Body of pancreas (tissue), 4 donors: ENCODE measurements at regions not wholly inside any gene's neighbourhood (a gene's known extent, or its start where the extent isn't known, plus 50 kb on each side); places are given as distances from the start of the nearest gene placed in this dataset.

Experiments used
- POLR2A ChIP-seq, 3 donors: fragments of 450-650 bp; IDR thresholded peaks; one replicate each; pipeline ENCODE4 v1.6.1; 2016; ENCODE audit warnings: antibody characterized with exemption in 3 of 3, mild to moderate bottlenecking in 2 of 3
- TF ChIP-seq, protein P1 (sequence below), 7 experiments: fragments of 450-650 bp in 4 of 7; fragments of 200-600 bp in 3 of 7; sonication (generic) in 3 of 7; IDR thresholded peaks; one replicate each; pipeline ENCODE4 v1.5.1; 2016 to 2019; ENCODE audit warnings: antibody characterized with exemption in 7 of 7

- no peak for TF ChIP-seq POLR2A (IDR thresholded peaks at IDR 0.05)
- TF ChIP-seq, protein P1, sequence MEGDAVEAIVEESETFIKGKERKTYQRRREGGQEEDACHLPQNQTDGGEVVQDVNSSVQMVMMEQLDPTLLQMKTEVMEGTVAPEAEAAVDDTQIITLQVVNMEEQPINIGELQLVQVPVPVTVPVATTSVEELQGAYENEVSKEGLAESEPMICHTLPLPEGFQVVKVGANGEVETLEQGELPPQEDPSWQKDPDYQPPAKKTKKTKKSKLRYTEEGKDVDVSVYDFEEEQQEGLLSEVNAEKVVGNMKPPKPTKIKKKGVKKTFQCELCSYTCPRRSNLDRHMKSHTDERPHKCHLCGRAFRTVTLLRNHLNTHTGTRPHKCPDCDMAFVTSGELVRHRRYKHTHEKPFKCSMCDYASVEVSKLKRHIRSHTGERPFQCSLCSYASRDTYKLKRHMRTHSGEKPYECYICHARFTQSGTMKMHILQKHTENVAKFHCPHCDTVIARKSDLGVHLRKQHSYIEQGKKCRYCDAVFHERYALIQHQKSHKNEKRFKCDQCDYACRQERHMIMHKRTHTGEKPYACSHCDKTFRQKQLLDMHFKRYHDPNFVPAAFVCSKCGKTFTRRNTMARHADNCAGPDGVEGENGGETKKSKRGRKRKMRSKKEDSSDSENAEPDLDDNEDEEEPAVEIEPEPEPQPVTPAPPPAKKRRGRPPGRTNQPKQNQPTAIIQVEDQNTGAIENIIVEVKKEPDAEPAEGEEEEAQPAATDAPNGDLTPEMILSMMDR (IDR thresholded peaks at IDR 0.05): no peak
Observed at GRCh38 chr2:18819566-18819965, 230.2 kb upstream of the NT5C1B start.
